ENCODE measurements at regions not wholly inside any gene's neighbourhood (a gene's known extent, or its start where the extent isn't known, plus 50 kb on each side); places are given as distances from the start of the nearest gene placed in this dataset.

- intact Hi-C loops (cut with micrococcal nuclease): no loop called here
- H3K27me3 ChIP-seq (ENCODE audit: control insufficient read depth in 2 of 2, insufficient read depth in 2 of 2, low read length in 2 of 2): peaks cover 0 to 4% of the 10 kb centered on the region in 2 donors
- H3K27ac ChIP-seq (ENCODE audit: low read depth in 1 of 2, low read length in 2 of 2): no peak overlapping the region
- TF ChIP-seq CTCF (IDR thresholded peaks at IDR 0.05): no peak
- no peaks in the 10 kb centered on the region for H3K36me3 ChIP-seq (replicated peaks in 1 of 2; ENCODE audit: control insufficient read depth in 1 of 2, insufficient read depth in 2 of 2, low read length in 2 of 2)
- peaks cover 0 to 13% of the 10 kb centered on the region in 2 donors for H3K9me3 ChIP-seq (replicated peaks in 1 of 2; ENCODE audit: control insufficient read depth in 1 of 2, insufficient read depth in 1 of 2, low read length in 2 of 2)
- no peak overlapping the region for H3K4me2 ChIP-seq (replicated peaks; ENCODE audit: extremely low read depth, low read length, poor library complexity, severe bottlenecking)
- no peak overlapping the region for H3K27ac Mint-ChIP-seq
- H3K4me3 ChIP-seq (replicated peaks in 1 of 3; ENCODE audit: low read depth in 2 of 3, low read length in 3 of 3): no peak overlapping the region
- peaks cover 2 to 12% (median 10%) of the 10 kb centered on the region in 7 donors for H3K9me3 Mint-ChIP-seq
- no peaks in the 10 kb centered on the region for H3K79me2 ChIP-seq (ENCODE audit: insufficient read depth, low read length)
- no peaks in the 10 kb centered on the region for H3K36me3 Mint-ChIP-seq
- no peaks in the 10 kb centered on the region for H3K4me1 Mint-ChIP-seq
- no peak overlapping the region for H2AFZ ChIP-seq (ENCODE audit: insufficient read depth, low read depth, low read length, poor library complexity, severe bottlenecking)
- H4K20me1 ChIP-seq (ENCODE audit: insufficient read depth, low read length): no peaks in the 10 kb centered on the region
- no peak for DNase-seq
- no peaks in the 10 kb centered on the region for H3K4me1 ChIP-seq (ENCODE audit: control insufficient read depth in 1 of 2, insufficient read depth in 2 of 2, low read length in 2 of 2)
- H3K4me3 Mint-ChIP-seq: no peak overlapping the region
- peaks cover 7 to 12% (median 8%) of the 10 kb centered on the region in 3 donors for H3K27me3 Mint-ChIP-seq (ENCODE audit: low read depth in 3 of 3)
- WGBS (ENCODE audit: insufficient coverage): 60% methylated on average over 1 of the region's 4 CpGs
- no peak overlapping the region for H3K9ac ChIP-seq (ENCODE audit: insufficient read depth, low read length, poor library complexity, severe bottlenecking)
Measured at GRCh38 chr2:238969857-238970256, 122.0 kb downstream of the TWIST2 start.

DNA sequence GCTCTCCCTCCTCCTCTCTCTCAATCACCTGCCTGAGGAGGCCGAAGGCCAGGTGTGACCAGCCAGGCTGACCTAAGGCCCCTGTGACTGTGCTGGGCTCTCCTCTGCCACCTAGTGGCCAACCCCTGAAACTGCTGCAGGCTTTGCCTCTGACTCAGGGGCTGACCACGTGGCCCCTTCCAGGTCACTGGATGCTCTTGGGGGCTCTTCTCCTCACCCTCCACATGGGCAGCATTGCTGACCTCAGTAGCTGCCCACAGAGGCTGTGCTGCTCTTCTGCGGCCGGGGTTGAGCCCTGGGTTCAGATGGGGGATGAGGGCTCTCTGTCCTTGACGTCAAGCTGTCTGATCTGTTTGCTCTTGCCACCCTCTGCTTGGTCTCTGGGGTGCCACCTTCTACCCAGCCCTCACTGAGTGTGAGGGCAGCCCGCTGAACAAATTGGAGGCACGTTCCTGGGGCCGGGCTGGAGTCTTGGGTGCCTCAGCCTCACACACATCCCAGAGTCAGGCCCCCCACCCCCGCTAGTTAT lies 122.7 kb downstream of the TWIST2 start:
- peak; percentile 99 for TF ChIP-seq CTCF (IDR thresholded peaks at IDR 0.05)
- Mint-ChIP-seq H3K4me1 (no peaks in the 10 kb centered on the region), H3K36me3 (no peaks in the 10 kb centered on the region), H3K4me3 (no peak overlapping the region), H3K27me3 (ENCODE audit: low read depth in 3 of 3) (peaks cover 7 to 15% (median 13%) of the 10 kb centered on the region in 3 donors), H3K9me3 (peaks cover 1 to 15% (median 11%) of the 10 kb centered on the region in 7 donors), H3K27ac (no peak overlapping the region)
- Histone ChIP-seq H3K36me3 (replicated peaks in 1 of 2; ENCODE audit: control insufficient read depth in 1 of 2, insufficient read depth in 2 of 2, low read length in 2 of 2) (no peaks in the 10 kb centered on the region), H3K79me2 (ENCODE audit: insufficient read depth, low read length) (no peaks in the 10 kb centered on the region), H3K9ac (ENCODE audit: insufficient read depth, low read length, poor library complexity, severe bottlenecking) (no peak overlapping the region), H3K4me2 (replicated peaks; ENCODE audit: extremely low read depth, low read length, poor library complexity, severe bottlenecking) (no peak overlapping the region), H4K20me1 (ENCODE audit: insufficient read depth, low read length) (no peaks in the 10 kb centered on the region), H3K27ac (ENCODE audit: low read depth in 1 of 2, low read length in 2 of 2) (no peak overlapping the region), H3K4me1 (ENCODE audit: control insufficient read depth in 1 of 2, insufficient read depth in 2 of 2, low read length in 2 of 2) (no peaks in the 10 kb centered on the region), H2AFZ (ENCODE audit: insufficient read depth, low read depth, low read length, poor library complexity, severe bottlenecking) (no peak overlapping the region), H3K4me3 (replicated peaks in 1 of 3; ENCODE audit: low read depth in 2 of 3, low read length in 3 of 3) (no peak overlapping the region), H3K27me3 (ENCODE audit: control insufficient read depth in 2 of 2, insufficient read depth in 2 of 2, low read length in 2 of 2) (peaks cover 0 to 4% of the 10 kb centered on the region in 2 donors), H3K9me3 (replicated peaks in 1 of 2; ENCODE audit: control insufficient read depth in 1 of 2, insufficient read depth in 1 of 2, low read length in 2 of 2) (peaks cover 0 to 8% of the 10 kb centered on the region in 2 donors)
- 45% methylated on average over 6 of the region's 9 CpGs for WGBS (ENCODE audit: insufficient coverage)
- DNase-seq: peak; percentile 19 to 53 (median 50)
- intact Hi-C loops (cut with micrococcal nuclease): no loop called here

All from CD14-positive monocyte (primary cell).